GM13977 (cell line): ENCODE measurements at regions not wholly inside any gene's neighbourhood (a gene's known extent, or its start where the extent isn't known, plus 50 kb on each side); places are given as distances from the start of the nearest gene placed in this dataset.
A peak's percentile ranks its signal among the peaks of the same experiment; 100 is the strongest.

Source experiments
- DNase-seq: peaks from one replicate; pipeline ENCODE4 v3.0.0; 2012; ENCODE audit warnings: low spot score
- in situ Hi-C: fragments of 300-500 bp; cut with MboI; formaldehyde crosslinking; loops from one replicate; pipeline ENCODE4 v1.12.0; 2022; ENCODE audit warnings: low sequenced_read_pairs, low pct_unique_long_range_greater_than_20kb, mixed read lengths, inconsistent platforms; ENCODE audit not compliant: unreplicated experiment
- TF ChIP-seq, protein P1 (sequence below): IDR thresholded peaks from 2 replicates; pipeline ENCODE4 v1.5.1; 2012; ENCODE audit warnings: mild to moderate bottlenecking, control low read depth; ENCODE audit not compliant: insufficient read depth; ENCODE audit errors: extremely low read depth, missing control alignments

- in situ Hi-C loops, result no loop called here
- TF ChIP-seq, protein P1, sequence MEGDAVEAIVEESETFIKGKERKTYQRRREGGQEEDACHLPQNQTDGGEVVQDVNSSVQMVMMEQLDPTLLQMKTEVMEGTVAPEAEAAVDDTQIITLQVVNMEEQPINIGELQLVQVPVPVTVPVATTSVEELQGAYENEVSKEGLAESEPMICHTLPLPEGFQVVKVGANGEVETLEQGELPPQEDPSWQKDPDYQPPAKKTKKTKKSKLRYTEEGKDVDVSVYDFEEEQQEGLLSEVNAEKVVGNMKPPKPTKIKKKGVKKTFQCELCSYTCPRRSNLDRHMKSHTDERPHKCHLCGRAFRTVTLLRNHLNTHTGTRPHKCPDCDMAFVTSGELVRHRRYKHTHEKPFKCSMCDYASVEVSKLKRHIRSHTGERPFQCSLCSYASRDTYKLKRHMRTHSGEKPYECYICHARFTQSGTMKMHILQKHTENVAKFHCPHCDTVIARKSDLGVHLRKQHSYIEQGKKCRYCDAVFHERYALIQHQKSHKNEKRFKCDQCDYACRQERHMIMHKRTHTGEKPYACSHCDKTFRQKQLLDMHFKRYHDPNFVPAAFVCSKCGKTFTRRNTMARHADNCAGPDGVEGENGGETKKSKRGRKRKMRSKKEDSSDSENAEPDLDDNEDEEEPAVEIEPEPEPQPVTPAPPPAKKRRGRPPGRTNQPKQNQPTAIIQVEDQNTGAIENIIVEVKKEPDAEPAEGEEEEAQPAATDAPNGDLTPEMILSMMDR, result no peak
- DNase-seq, result no peak
These were observed 390.8 kb upstream of the PTGER4 start for GRCh38 chr5:40288800-40289485.

DNA sequence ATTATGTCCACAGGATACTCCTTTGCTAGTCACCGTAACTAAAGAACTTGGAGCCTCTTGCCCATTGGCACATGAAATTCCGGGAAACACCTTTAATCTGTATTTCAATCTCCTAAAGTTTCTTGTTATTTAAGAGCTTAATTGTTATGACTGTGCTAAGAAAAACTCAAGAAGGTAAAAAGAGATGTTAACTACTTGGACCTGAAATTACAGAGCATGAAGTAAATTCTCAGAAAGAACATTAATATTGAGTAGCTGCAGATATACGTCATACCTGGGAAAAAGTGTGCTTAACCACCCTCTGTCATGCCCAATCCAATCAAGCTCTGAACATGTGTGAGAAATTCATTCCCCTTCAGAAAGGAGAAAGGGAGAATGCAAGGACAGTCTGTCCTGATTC is 394.9 kb upstream of the PTGER4 start:
- in situ Hi-C loops, result no loop called here
- TF ChIP-seq, protein P1, result no peak
- no peak for DNase-seq

DNA sequence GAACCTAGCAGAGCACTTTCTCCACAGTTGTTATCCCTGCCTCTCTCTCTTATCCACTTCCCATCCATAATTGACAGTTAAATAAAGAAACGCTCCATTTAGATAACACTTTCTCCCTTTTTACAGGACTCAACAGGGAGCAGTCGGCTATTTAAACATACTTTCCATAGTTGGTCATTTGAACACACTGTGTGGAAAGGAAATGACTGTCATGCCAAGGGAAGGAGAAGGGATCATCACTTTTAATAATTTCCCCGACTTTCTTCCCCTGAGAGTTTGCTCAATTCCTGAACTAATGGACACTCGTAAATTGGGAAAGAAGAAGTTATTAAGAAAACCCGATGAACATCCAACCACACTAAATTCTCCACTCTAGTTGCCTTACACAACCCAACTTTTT is 400.8 kb upstream of the PTGER4 start:
- TF ChIP-seq, protein P1, result no peak
- in situ Hi-C loops, result no loop called here
- DNase-seq, result no peak

DNA sequence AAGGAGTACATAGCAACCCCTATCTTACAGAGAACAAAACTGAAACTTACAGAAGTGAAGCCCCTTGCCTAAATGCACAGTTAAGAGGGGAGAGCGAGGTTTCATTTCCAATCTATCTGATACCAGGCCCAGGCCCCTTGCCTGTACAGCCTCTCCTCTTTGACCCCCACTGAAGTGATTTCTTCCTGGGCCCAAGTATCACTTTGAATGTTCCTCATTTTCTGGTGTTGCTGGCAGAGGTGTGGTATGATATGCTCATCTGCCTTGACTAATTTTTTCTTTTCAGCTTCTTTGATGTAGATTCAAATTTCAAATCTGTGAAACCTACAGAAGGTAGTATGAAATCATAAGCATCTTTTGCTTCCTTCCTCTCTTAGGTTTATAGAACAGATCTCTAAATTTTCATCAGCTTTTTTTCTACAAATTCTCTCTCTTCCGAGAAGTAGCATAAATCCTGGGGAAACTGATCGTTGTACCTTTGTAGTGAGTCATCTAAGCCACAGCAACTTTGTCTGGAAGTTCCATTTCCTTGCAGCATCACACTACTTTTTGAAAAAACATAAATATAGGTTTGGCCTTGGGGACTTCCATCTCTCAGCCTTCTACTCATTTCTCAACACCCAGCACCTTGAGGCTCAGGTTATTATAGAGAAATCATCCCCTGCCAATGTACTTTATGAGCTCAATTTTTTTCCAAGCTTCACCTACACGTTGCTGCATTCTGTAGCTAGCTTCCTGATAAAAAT is 402.4 kb upstream of the PTGER4 start:
- peak; percentile 21 for DNase-seq
- TF ChIP-seq, protein P1, result no peak
- in situ Hi-C loops, result no loop called here

GRCh38 chr5:40276426-40277102 is 403.2 kb upstream of the PTGER4 start:
- in situ Hi-C loops, result no loop called here
- TF ChIP-seq, protein P1, result no peak

GRCh38 chr5:40274568-40274967 is 405.1 kb upstream of the PTGER4 start:
- no peak for DNase-seq
- in situ Hi-C loops, result no loop called here
- TF ChIP-seq, protein P1, result no peak

More at GRCh38 chr5:40276426-40277102, 403.2 kb upstream of the PTGER4 start:
- no peak for DNase-seq
